SU-DHL-6 (cell line): ENCODE measurements at regions not wholly inside any gene's neighbourhood (a gene's known extent, or its start where the extent isn't known, plus 50 kb on each side); places are given as distances from the start of the nearest gene placed in this dataset.

ENCODE experiments used
- CTCF ChIP-seq: fragments of 200-600 bp; sonication (generic); IDR thresholded peaks from one replicate; pipeline ENCODE4 v1.5.1; 2017; ENCODE audit warnings: antibody characterized with exemption, mild to moderate bottlenecking, low read length, moderate library complexity; ENCODE audit not compliant: insufficient read depth, poor library complexity, severe bottlenecking
- EZH2phosphoT487 ChIP-seq: fragments of 200-600 bp; sonication (generic), shearing (Covaris generic); conservative IDR thresholded peaks from 2 replicates; pipeline ENCODE4 v1.6.1; 2018; ENCODE audit warnings: mild to moderate bottlenecking, antibody characterized with exemption, low read length, moderate library complexity, mixed read lengths

DNA sequence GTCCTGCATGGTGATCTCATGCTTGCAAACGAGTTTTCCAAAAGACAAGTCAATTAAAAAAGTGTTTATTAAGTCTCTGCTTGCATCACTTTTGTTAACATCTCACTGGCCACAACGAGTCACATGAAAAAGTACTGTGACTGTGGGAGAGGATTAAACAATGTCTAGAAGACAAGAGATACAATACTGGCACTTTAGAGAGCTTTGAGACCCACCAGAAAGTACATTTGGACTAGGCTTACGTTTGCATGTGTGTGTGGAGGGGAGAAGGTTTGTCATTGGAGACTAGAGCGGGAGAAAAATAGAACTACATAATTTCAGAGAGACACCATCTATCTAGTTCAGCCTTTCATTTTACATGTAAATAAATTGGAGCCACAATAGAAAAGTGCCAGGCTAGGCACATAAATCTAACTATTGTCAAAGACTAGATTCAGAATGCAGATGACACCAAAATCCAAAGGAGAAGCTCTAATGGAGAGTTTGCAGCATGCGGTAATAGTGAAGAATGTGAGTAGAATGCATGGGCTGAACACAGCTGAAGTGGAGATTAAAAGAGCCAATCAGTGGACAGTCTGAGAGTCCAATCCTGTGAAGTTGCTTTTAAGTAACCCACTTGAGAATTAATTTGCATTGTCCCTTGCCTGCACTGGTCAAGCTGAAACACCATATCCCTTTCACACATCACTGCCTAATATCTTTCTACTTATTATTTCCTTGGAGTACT lies 977.4 kb upstream of the FAT3 start:
- TF ChIP-seq CTCF, result no peak
- no peak for TF ChIP-seq EZH2phosphoT487
